SK-N-MC (cell line): ENCODE measurements at regions not wholly inside any gene's neighbourhood (a gene's known extent, or its start where the extent isn't known, plus 50 kb on each side); places are given as distances from the start of the nearest gene placed in this dataset.

Experiments
- DNase-seq: peaks from one replicate; pipeline ENCODE4 v3.0.0-alpha.2; 2011; ENCODE audit warnings: low read depth, low spot score
- H3K27ac ChIP-seq: fragments of 200-600 bp; sonication (generic); 2 replicates; pipeline ENCODE4 v1.5.1; 2016; ENCODE audit warnings: mixed run types
- H3K36me3 ChIP-seq: fragments of 200-600 bp; sonication (generic); 2 replicates; pipeline ENCODE4 v1.6.1; 2017; ENCODE audit warnings: antibody characterized with exemption, low read length, mixed read lengths; ENCODE audit not compliant: insufficient read depth
- H3K4me3 ChIP-seq: fragments of 200-600 bp; sonication (generic); 2 replicates; pipeline ENCODE4 v1.5.1; 2016
- H3K9ac ChIP-seq: fragments of 200-600 bp; sonication (generic); 2 replicates; pipeline ENCODE4 v1.8.0; 2017; ENCODE audit warnings: mixed run types, mixed read lengths; ENCODE audit not compliant: insufficient read length
- H3K9me3 ChIP-seq: fragments of 200-600 bp; sonication (generic); 2 replicates; pipeline ENCODE4 v1.6.1; 2017; ENCODE audit warnings: low read depth, mild to moderate bottlenecking, antibody characterized with exemption, low read length, moderate library complexity, mixed read lengths
- EZH2 ChIP-seq: fragments of 200-600 bp; sonication (generic); IDR thresholded peaks from one replicate; pipeline ENCODE4 v1.6.1; 2017; ENCODE audit warnings: antibody characterized with exemption
- FOXP2 ChIP-seq: optimal IDR thresholded peaks from 2 replicates; pipeline ENCODE3; 2011; ENCODE audit warnings: mild to moderate bottlenecking, moderate library complexity; ENCODE audit not compliant: insufficient read depth; ENCODE audit errors: extremely low read length, control extremely low read depth
- POLR2AphosphoS5 ChIP-seq: IDR thresholded peaks from 2 replicates; pipeline ENCODE4 v1.6.1; 2012; ENCODE audit warnings: mild to moderate bottlenecking, low read depth, low read length, borderline replicate concordance

GRCh38 chrX:13257223-13258051 lies 62.4 kb downstream of the ATXN3L start:
- Histone ChIP-seq H3K4me3 (no peak overlapping the region), H3K36me3 (no peaks in the 10 kb centered on the region), H3K9ac (no peak overlapping the region), H3K9me3 (no peaks in the 10 kb centered on the region), H3K27ac (no peak overlapping the region)
- TF ChIP-seq EZH2 (no peak), FOXP2 (no peak), POLR2AphosphoS5 (no peak)
- no peak for DNase-seq

DNA sequence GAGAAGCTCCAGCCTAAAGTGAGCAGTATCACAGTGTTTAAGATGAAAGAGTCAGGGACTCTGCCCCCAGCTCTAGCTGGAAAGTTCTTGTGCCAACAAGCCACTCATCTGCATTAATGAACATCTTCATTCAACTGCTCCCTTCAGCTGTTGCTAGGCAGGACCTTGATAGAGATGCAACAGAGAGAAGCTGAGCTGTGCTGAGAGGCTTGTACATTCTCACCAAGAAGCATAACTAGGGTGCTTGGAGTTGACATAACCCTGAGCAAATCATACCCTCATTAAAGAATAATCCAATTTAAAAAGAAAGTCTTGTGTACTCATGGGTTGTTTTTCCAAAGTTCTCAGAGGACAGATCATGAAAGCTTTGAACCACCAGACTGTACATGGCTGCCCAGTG lies 63.2 kb downstream of the ATXN3L start:
- H3K4me3 ChIP-seq = no peak overlapping the region
- no peak overlapping the region for H3K27ac ChIP-seq
- TF ChIP-seq EZH2 (no peak), POLR2AphosphoS5 (no peak), FOXP2 (no peak)
- no peak overlapping the region for H3K9ac ChIP-seq
- no peaks in the 10 kb centered on the region for H3K9me3 ChIP-seq
- no peak for DNase-seq
- H3K36me3 ChIP-seq = no peaks in the 10 kb centered on the region

- Histone ChIP-seq H3K36me3 (no peaks in the 10 kb centered on the region), H3K9ac (no peak overlapping the region), H3K27ac (no peak overlapping the region), H3K9me3 (no peaks in the 10 kb centered on the region), H3K4me3 (no peak overlapping the region)
- no peak for DNase-seq
- no peak for TF ChIP-seq FOXP2
These were observed 65.0 kb downstream of the ATXN3L start for GRCh38 chrX:13254870-13255269.

GRCh38 chrX:13254076-13254785 lies 65.6 kb downstream of the ATXN3L start:
- TF ChIP-seq FOXP2 (no peak), EZH2 (no peak), POLR2AphosphoS5 (no peak)
- no peak overlapping the region for H3K9ac ChIP-seq
- no peak overlapping the region for H3K27ac ChIP-seq
- DNase-seq = no peak
- no peaks in the 10 kb centered on the region for H3K36me3 ChIP-seq
- H3K4me3 ChIP-seq = no peak overlapping the region
- H3K9me3 ChIP-seq = no peaks in the 10 kb centered on the region

- TF ChIP-seq EZH2 (no peak), FOXP2 (no peak), POLR2AphosphoS5 (no peak)
- no peak for DNase-seq
- Histone ChIP-seq H3K9ac (no peak overlapping the region), H3K9me3 (no peaks in the 10 kb centered on the region), H3K27ac (no peak overlapping the region), H3K36me3 (no peaks in the 10 kb centered on the region), H3K4me3 (no peak overlapping the region)
These were observed 66.6 kb downstream of the ATXN3L start for GRCh38 chrX:13253223-13253622.

DNA sequence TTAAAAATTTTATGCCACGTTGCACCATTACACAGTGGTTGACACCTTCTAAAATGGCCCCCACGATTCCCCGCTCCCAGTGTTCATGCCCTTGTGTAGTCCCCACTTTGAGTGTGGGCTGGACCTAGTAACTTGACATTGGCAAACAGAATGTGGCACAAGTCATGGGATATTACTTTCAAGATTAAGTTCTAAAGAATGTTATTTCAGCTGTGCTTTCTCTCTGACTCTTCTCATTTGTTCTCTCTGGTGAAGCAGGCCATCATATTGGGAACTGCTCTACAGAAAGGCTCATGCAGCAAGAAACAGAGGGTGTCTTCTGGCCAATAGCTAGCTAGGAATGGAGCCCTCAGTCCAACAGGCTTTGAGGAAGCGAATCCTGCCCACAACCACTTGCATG lies 67.1 kb downstream of the ATXN3L start:
- Histone ChIP-seq H3K36me3 (no peaks in the 10 kb centered on the region), H3K9ac (no peak overlapping the region), H3K27ac (no peak overlapping the region), H3K4me3 (no peak overlapping the region), H3K9me3 (no peaks in the 10 kb centered on the region)
- TF ChIP-seq EZH2 (no peak), POLR2AphosphoS5 (no peak), FOXP2 (no peak)
- no peak for DNase-seq

DNA sequence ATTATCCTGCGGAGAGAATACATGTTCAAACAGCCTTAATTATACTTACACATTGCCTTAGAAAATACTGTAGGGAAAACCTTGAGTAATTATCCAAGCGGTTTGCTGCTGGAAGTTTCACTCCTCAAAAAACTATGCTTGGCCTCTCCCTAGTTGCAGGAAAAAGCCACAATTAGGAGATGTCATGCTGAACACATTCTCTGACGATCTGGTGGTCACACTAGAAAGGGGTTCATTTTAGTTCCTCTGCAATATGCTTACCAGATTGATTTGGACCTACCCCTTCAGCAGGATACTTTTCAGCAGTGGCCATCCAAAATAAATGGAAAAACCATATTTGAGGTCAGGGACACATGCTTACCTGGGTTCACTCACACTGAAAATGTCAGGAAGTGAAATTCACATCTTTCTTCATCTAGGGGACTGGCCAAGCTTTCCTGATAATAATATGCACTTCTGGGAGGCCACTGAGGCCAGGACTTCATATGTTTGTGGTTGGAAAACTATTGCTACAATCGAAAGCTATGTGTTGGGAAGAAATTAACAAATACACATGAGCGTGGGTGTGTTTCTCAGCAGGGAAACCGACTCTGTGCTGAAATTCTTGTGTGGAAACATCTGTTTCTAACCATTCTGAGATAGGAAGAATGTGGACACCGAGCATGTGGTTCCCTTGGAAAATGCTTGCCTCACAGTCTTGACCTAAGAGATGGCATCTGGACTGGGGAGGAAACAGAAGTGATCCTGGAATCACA lies 68.8 kb downstream of the ATXN3L start:
- Histone ChIP-seq H3K36me3 (no peaks in the 10 kb centered on the region), H3K27ac (no peak overlapping the region), H3K4me3 (no peak overlapping the region), H3K9me3 (no peaks in the 10 kb centered on the region), H3K9ac (no peak overlapping the region)
- DNase-seq = no peak
- no peak for TF ChIP-seq POLR2AphosphoS5
- TF ChIP-seq EZH2 = no peak
- TF ChIP-seq FOXP2 = no peak

GRCh38 chrX:13248867-13249486 lies 70.9 kb downstream of the ATXN3L start:
- no peak overlapping the region for H3K9ac ChIP-seq
- TF ChIP-seq EZH2 (no peak), FOXP2 (no peak), POLR2AphosphoS5 (no peak)
- H3K36me3 ChIP-seq = no peaks in the 10 kb centered on the region
- H3K27ac ChIP-seq = no peak overlapping the region
- no peak overlapping the region for H3K4me3 ChIP-seq
- no peak for DNase-seq
- H3K9me3 ChIP-seq = no peaks in the 10 kb centered on the region
